ENCODE measurements at regions not wholly inside any gene's neighbourhood (a gene's known extent, or its start where the extent isn't known, plus 50 kb on each side); places are given as distances from the start of the nearest gene placed in this dataset.
"Not testable (repeated sequence)": the region's sequence is repeated elsewhere in the genome, so short reads cannot be mapped to it uniquely, and the experiment has no call there.

DNA sequence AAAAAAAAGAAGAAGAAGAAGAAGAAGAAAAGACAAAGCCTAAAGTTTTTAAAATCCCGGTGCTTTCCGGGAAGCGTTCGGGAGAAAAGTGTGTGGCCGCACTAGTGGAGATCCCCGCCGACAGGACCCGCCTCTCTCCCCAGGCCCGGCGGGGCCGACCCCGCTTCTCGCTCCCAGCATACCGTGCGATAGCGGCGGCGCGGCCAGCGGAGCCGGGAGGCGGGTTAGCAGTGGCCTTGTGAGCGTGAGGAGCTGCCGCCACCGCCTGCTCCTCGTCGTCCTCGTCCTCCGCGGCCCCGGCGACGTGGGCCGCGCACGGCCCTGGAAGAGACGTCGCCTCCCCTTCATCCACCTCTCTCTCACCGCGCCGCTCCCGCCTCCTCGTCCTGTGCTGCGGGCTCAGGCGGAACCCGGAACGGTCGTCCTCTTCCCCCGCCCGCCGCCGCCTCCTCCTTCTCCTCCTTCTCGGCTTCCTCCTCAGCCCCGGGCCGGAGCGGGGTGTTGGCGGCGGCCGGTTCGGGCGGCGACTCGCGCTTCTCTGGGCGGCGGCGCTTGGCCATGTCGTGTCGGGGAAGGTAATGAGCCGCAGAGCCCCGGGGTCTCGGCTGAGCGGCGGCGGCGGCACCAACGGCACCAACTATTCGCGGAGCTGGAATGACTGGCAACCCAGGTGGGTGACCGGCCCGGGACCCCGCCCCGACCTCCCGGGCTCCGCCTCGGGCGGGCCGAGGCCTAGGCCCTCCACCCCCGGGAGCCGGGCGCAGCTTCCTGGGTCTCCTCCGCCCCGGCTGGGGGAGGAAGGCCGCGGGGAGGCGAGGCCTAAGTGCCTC lies 62.6 kb upstream of the CDR2 start:
- peak; percentile 17 for DNase-seq (ENCODE audit: low read depth)

DNA sequence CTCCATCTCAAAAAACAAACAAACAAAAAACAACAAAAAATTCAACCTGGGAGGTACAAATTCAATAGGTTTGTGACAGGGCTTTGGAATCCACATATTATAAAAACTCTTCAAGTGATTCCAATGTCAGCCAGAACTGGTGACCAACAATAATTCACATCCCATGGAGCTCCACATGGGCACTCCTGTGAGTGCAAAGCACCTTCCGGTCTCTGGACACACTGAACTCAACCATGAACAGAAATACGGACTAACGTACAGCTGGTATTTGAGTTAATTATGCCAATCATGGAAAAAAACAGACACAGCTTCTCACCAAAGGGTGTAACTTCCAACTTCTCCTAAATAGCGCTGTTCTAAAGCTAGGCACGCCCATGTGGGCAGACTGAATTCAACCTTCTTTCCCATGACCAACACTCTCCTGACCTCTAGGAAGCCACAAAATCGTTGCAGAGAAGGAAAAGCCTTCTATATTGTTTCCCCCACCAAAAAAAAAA lies 62.0 kb upstream of the CDR2 start:
- not testable (repeated sequence) for DNase-seq (ENCODE audit: low read depth)

DNA sequence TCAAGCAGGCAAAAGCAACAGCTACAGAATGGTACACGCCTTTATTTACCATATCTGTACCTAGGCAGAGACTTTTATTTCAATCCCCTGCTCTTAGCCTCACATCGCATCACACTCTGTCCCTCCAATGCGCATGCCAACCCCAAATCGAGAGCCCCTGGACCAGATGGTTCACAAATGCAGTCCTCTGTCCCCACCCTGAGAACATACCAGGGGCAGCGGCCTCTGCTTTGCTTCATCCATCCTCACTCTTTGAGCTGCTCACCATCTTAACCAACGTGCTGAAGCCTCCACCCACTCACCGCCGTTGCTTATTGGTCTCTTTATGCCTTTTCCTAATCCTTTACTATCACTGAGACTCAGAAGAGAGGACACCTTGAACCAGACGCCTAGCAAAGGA lies 56.9 kb upstream of the CDR2 start:
- DNase-seq (ENCODE audit: low read depth), result not testable (repeated sequence)

GRCh38 chr16:22428654-22429053 lies 54.2 kb upstream of the CDR2 start:
- no peak for DNase-seq (ENCODE audit: low read depth)

DNA sequence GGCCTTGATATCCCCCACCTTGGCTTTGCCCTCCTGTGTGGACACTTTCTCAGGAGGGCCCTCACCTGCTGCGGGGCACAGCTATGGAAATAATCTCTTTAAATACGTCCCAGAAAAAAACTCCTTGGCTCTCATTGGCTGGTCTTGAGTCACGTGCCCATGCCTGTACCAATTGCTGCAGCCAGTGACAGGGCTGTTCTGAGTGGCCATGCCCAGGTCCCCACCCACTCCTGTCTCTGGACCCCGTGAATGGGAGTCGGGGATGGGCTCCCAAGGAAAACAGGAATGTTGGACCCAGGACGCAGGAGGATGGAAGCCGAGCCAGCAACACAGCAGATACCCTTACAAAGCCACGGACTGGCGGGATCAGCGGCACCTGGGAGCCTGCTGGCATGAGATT lies 53.1 kb upstream of the CDR2 start:
- no peak for DNase-seq (ENCODE audit: low read depth)

GRCh38 chr16:22425847-22426246 lies 51.4 kb upstream of the CDR2 start:
- no peak for DNase-seq (ENCODE audit: low read depth)

DNA sequence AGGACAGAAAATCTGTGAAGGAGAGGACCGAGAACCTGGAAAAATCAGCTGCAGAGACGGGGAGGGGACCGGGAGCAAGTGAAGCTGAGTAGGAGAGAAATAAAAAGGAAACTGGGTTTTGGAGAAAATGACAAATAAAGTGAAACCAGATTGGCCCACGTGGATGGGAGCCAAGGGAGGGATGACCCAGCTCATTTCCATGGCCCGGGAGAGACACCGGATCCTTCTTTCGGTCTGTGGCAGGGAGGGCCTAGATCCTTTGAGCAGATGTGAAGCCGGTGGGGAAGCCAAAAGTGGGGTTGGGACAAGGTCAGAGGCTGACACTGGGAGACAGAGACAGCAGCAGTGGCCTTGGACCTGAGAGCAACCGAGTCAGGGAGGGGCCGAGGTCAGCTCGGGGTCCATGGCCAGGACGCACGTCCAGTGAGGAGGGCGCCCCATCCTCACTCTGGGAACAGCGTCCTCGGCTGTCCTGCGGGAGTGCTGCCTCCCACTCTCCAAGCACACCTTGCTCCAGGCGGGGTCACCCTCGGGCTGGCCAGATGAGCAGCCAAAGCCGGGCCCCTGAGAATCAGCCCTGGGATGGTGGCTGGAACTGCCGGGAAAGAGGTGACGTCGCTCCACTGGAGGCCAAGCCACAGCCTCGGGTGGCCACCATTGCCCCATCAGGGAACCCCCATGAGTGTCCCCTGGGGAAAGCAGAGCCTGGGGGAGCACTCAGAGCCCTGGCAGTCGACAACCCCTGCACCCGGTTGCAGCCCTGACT lies 50.8 kb upstream of the CDR2 start:
- DNase-seq (ENCODE audit: low read depth), result peak; percentile 56

GRCh38 chr16:22424161-22424937 lies 49.9 kb upstream of the CDR2 start:
- peak; percentile 35 for DNase-seq (ENCODE audit: low read depth)

All from GM04503 (cell line).